ENCODE measurements at regions not wholly inside any gene's neighbourhood (a gene's known extent, or its start where the extent isn't known, plus 50 kb on each side); places are given as distances from the start of the nearest gene placed in this dataset.
A peak's percentile ranks its signal among the peaks of the same experiment; 100 is the strongest.

DNA sequence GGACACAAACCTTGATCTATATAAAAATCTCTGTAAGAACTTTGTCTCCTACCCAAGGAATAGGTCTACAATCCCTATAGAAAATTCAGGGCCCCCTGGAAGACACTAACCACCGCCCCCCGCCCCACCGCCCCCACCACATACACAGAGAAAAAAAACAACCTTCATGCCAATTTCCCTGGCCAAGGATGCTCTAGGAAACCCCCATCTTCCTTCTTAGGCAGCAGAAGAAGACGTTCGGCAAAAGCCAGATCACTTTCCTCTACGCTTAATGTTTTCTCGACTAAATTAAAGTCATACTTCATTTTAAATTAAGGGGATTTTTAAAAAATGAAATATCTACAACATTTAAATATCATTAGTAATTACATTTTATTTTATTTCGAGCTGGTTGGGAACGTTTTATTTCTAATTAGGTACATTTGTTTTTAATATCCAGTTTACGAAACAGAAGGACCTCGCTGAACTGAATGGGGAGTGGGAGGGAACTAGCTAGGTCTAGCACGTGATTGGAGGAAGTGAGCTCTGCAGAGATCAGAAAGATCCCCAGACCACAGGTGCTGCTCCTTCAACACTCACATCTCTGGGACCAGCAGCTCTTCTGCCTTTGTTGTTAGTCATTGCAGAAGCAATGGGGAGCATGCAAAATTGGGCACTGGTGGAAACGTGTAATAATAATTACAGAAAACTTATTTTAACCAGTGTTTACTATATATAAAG is 472.3 kb downstream of the MN1 start:
- no peak for DNase-seq

DNA sequence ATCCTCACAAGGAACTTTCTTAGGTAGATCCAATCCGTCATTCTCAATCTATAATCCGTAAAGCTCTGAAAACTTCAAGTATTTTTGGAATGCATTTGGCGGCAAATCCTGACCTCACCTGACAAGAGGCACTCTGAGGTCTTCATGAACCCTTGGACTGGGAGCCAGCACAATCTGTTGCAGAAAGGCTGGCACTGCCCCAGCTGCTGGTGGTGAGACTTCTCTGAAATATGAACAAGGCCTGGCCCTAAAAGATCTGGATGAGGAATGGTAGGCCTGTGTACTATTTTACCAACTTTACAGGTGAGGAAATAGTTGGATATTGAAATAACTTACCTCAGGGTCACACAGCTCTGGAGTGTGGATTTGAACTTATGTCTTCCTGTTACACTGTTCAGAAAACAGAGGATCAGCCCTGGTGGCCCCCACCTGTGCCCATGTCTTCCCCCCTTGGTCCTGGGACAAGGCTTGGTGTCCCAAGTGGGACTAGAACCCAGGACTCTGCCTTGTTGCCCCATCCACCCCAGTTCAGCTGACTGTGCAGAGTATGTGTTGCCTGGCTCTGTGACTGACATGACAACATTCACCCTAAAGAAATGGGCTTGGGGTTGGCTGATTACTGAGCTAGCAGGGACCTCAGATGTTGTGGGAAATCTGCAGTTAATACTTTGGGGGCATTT is 471.4 kb downstream of the MN1 start:
- DNase-seq, result no peak

DNA sequence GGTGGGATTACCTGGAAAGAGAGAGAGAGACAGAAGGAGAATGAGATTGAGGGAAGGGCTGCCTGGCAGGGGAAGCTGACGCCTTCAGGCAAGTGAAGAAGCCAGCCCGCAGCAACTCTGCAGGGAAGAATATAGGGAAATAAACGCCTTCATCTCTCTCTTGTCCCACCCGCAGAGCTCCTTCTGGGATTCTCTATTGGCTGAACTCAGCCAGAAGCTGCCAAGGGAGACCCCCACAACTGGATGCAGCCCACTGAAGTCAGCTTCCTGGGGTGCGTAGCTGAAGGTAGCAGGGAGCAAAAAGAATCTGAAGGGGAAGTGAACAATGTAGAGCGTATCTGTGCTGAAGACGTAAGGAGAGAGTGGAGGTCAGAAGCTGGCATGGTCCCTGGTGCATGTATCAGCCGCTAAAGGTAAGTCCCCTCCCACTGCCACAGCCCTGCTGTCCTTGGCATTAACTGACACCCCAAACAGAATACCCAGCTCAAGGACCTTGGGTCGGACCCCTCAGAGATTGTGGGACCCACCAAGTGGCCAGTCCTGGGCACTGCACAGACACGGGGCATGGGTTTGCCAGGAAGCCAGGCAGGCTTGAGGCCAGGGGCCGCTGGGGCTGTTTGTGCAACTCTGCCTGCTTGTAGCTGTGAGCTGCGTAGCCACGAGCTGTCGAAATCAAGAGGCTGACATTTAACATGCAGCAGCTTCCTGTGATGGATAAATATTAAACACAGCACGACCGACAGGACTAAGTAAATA is 469.9 kb downstream of the MN1 start:
- DNase-seq, result peak; percentile 3

DNA sequence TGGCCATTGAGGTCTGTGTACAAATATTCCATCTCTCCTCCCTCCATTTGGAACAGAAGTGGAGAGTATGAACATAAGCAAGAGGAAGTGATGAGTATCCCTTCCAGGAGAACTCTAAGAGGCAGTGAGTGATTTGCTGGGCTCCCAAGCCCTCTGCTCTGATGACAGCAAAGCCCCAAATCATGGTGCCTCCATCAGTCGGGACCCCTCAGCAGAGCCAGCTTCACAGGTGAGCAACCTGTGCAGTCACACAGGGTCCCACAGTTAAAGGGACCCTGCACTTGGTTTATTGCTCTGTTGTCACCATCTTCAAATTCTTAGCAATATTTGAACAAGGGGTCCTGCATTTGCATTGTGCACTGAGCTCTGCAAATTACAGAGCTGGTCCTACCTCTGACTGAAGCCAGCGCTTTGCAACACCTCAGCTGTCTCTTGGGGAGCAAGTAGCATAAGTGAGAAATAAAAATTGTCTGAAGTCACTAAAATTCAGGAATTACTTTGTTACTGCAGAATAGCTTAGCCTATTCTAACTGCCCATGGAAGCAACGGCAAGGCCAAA is 466.4 kb downstream of the MN1 start:
- no peak for DNase-seq

DNA sequence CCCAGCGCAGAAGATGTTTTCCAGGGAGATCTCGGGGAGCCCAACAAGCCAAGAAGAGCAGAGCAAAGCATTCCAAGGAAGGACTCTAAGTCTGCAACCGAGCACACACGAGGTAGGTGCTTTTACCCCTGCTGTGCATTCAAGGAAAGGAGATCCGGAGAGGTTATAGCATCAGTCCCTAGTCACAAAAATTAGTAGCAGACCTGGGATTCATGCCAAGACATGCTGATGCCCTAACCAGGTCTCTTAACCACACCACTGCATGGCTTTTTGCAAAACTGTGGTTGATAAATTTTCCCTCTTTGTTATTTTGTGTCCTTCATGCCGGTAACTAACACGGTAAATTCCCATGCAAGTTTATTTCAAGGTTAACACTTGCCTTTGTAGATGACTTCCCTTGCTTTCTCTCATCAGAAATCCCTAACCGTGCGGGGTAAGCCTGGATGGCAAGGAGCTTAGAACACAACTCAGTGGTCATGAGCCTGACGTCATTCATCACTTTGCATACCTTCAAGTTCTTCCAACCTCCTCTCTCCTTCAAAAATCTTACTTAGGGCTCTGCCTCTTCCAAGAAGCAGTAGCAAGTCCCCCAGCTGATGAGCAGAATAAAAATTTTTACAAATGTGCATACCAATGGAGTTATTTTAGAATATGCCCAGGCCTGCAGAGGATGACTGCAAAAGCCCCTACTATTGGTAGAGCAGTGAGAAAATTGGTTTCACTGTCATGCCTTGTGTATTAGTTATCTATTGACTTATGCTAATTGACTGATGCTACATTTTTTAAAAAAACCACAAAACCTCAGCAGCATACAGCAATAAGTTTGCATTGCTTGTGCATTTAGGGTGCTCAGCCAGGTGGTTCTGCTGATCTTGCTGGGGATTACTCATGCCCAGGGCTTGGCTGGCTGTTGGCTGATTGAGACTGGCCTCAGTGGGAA is 465.1 kb downstream of the MN1 start:
- no peak for DNase-seq

DNA sequence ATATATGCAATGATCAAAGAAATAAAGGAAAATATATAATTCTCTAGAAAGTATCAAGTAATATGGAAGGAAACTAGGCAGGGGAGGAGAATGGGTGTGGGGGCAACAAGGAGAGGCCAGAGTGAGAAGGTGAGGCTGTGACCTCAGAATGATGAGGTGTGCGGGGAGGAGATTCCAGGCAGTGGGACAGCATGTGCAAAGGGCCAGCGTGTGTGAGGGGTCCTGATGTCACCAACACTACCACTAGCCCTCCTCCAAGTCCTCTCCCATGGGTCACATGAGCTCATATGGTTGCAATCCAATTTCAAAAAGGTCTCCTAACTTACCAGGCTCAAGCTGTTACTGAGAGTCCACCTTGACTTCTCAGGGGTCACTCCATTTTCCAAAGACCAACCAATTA is 463.9 kb downstream of the MN1 start:
- DNase-seq, result no peak

DNA sequence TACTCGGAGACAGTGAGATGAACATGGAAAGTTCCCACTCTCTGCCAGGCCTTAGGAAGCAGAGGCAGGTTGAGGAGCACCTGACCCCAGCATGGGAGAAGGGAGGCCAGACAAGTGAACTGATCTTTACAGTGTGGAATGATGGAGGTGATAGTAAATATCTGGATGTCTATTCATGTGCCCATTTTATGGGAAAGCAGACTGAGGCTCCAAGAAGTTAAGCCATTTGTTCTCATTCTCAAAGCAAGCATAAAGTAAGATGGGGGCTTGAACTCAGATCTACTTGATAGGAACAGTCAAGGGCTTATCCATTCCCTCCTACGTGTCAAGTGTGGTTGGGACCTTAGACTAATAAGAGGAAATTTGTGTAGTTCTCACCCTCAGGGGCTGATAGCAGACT is 461.5 kb downstream of the MN1 start:
- DNase-seq, result no peak

DNA sequence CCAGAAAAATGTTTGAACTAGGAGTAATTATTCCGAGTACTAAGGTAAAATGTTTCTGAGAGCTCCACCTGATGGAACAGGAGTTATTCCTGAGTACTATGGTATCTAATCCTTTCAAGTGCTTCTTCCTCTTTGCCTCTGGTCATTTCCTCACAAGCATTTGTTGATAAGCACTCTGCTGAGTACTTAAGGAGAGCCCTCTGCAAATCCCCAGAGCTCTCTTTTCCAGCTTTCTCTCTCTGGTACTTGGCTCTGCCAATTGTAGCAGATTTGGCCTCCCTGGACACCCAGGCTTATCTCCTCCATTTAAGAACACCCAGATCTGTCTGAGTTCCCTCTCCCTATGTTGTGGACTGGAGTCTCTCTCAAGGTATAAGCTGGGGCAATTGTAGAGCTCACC is 457.0 kb downstream of the MN1 start:
- DNase-seq, result no peak

DNA sequence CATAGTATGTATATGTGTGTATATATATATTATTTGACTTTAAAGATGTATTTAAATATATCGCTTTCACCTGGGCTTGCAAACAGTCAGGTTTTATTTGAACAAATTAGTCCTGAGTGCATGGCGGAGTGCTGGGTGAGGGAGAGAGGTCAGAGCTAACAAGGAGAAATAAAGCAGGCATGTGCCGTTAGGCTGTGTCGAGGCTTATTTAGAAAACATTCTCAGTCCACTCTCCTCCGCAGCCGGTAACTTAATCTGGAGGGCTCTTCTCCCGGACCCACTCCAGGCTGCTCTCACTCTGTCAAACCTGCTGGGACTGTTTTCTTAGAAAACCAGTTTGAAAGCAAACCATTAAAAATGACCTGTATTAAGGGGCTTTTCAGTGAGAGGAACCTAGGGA is 455.9 kb downstream of the MN1 start:
- DNase-seq, result peak; percentile 8

DNA sequence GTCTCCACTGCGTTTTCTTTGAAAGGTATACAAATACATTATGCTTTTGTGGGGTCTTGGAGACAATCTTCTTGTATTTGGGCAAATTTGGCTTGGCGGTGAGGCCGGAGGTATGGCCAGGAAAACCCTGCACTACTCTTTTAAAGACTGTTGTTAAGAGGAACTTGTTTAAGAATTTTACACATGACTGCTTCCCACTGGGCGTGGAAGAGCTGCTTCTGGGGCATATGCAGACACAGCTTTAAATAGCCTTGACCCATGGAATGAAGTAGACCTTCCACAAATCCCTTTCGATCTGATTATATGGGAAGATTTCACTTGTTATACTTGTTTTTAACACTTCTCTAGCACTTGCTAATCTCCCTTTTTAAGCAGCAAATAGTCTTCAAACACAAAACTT is 453.6 kb downstream of the MN1 start:
- no peak for DNase-seq

DNA sequence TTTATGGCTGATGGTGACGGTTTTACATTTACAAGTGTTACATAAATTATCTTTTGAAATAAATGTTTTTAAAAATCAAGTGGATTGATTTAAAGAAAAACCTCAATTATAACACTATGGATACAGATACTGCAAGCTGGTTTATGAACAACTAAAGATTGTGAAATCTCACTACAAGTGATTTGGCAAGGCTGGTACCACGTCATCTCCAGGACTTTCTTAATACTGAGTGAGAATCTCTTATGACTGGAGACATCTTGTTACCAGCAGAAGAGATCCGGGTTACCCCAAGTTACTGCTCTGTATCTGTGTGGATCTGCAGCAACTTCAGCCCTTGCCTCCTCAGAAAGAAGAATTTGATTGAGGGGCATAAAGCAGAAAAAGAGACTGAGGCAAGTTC is 452.9 kb downstream of the MN1 start:
- no peak for DNase-seq

DNA sequence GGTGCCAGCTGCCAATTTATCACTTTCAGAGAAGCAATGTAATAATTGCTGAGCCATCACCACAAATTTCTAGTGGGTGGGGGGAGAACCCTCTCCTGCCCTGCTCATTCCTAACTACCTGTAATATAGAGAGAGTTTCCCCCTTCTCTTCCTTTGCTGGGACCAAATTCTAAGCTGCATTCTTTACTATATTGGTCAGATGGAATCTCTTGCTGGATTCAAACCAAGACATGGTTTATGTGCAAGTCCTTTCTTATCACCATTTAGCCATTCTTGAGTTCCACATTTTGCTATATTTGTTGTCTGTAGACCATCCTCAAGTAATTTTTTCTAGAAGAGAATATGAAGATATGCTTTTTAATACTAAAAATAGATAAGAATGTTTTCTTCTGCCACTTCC is 452.1 kb downstream of the MN1 start:
- no peak for DNase-seq

DNA sequence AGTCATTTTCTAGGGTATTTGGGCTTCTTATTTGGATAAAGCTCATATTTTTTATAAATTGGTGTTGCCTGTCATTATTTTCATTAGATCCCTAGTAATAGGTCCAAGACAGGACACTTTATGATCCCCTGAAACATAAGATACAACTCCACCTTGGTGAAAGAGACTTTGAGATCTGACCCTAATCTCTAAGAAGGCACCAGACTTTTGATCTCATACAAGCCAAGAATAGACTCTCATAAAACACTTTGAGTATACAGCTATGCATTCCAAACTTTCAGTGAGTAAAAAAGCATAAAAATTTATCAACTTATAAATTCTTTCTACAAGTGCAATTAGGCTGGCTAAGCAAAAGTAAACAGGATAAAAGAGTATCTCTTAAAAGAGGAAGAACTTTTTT is 451.2 kb downstream of the MN1 start:
- no peak for DNase-seq

DNA sequence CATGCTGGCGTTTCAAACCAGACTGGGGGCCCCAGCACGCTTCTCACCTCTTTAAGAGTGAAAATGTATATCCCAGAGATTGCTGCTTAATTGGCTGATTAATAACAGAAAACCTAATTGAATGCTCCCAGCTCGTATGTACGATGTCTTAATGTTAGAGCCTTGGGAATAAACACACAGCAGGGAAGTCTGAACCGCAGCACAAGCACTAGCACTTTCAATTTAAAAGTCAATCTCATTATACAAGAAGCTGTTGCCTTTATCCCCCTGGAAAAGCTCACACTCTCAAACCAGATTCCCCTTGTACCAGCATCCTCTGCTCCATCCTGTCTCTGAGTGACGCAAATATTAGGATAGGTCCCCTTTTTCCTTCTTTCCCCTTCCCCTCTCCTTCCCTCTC is 449.1 kb downstream of the MN1 start:
- no peak for DNase-seq

DNA sequence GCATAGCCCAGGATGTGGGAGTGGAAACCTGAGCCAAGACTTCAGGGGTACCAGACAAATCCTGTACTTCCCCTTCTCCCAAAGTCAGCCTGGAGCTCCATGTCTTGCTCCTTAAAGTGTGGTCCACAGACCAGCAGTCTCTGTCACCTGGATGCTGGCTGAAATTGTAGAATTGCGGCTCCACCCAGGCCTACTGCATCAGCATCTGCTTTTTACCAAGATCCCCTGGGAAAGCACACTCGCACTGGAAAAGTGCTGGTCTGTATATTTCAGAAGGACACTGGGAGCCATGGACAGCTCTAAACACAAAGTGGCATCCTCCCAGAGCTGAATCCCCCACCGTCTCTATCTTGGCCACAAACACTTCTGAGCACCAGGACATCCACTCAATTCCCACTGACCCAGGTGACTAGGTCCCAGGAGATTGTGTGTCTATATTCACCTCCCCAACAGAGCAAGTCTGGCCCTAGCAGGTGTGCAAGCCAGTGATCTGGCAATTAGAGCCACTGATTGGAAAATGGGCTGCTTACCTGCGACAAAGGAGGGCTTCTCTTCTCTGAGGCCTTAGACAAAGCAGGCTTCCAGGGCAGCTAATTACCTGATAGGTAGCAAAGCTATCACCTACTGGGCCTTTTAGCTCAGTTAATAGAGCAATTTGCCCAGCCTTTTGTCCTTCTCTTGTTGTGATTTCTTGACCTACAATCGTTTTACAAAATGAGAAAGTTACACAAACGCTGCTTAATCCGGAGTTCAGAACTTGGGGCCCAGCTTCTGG is 443.3 kb downstream of the MN1 start:
- peak; percentile 83 for DNase-seq

DNA sequence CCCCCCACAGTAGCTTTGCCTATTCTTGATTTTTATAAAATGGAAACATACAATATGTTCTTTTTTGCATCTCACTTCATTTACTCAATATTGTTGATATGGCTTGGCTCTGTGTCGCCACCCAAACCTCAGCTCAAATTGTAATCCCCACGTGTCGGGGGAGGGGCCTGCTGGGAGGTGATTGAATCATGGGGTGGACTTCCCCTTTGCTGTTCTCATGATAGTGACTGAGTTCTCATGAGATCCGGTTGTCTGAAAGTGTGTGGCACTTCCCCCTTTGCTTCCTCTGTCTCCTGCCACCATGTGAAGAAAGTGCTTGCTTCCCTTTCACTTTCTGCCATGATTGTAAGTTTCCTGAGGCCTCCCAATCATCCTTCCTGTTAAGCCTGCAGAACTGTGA is 431.3 kb downstream of the MN1 start:
- no peak for DNase-seq

DNA sequence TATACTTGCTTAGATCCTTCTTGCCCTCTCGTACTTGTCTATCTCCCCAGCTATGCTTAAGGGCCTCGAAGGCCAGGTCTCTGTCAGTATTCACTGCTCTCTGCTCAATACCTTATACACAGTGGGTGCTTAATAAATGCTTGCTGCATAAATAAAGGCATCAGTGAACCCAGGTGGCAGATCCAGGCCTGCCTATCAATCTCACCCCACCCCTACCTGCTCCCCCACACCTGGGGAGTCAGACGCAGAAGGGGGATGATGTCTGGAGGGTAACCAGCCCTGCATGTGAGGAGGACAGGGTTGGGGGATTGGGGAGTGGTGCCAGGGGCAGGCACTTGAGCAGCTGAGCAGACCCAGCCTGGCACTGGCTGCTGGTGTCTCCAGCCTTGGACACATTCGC is 430.6 kb downstream of the MN1 start:
- DNase-seq, result no peak

DNA sequence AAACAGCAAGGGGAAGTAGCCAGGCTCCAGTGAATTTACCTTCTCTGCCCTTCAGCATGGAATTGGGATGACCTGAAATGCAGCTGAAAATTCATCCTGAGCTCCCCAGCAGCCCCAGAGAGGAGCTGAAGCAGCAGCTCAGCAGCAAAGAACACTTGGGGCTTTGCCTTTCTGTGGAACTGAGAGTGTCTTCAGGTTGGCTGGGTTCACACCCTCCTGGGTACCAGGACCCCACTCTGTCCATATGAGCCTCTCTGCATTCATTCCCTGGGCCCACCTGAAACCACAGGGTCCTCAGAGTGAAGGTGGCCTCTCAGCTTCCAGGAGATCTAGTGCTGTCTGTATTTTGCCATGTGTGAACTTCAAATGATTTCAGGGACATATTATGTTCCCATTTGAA is 429.2 kb downstream of the MN1 start:
- no peak for DNase-seq

DNA sequence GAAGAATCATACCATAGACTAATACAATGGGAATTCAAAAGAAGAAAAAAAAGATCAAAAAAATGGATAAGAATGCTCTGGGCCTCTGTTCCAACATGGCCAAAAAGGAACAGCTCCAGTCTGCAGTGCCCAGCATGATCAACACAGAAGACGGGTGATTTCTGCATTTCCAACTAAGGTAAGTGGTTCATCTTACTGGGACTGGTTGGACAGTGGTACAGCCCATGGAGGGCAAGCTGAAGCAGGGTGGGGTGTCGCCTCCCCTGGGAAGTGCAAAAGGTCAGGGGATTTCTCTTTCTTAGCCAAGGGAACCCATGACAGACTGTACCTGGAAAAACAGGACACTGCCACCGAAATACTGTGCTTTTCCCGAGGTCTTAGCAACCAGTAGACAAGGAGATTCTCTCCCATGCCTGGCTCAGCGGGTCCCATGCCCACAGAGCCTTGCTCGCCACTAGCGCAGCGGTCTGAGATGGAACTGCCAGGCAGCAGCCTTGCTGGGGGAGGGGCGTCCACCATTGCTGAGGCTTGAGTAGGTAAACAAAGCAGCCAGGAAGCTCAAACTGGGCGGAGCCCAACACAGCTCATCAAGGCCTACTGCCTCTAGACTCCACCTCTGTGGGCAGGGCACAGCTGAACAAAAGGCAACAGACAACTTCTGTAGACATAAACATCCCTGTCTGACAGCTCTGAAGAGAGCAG is 428.4 kb downstream of the MN1 start:
- DNase-seq, result peak; percentile 79

DNA sequence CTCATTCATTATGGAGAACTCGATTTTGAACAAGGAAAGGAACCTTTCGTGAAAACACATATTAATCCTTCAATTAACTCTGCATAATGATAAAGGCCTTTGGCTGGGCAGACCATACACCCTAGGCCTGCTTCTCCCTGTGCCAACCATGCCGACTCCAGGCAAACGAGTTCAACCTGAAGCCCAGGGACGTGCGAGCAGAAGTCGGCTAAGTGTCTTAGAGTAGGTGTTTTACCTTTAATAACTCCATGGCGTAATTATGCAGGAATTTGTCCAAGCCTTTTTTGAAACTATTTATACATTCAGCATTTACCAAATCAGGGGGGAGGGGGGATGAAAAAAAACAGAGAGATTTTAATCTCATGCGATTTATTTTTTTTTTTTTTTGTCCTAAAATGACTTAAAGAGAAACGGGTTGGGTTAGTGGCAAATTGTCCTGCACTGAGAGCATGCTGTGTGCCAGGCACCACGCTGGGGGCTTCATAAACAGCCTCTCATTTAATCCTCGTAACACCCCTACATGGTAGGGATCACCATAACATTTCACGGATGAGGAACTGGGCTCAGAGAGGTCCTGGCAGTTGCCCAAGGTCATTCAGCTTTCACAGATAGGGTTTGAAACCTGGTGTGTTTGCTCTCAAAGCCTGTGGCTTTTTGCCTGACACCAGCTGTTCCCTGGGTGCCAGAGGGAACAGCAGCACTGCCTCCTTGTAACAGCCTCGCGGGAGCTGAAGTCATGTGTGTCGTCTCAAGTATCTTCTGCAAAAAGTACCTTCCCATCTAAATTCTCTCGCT is 423.9 kb downstream of the MN1 start:
- DNase-seq, result peak; percentile 46

All from NCI-H748 treated with DMSO at 0.1 percent for 48 hours (cell line).